ENCODE measurements at regions not wholly inside any gene's neighbourhood (a gene's known extent, or its start where the extent isn't known, plus 50 kb on each side); places are given as distances from the start of the nearest gene placed in this dataset.

DNA sequence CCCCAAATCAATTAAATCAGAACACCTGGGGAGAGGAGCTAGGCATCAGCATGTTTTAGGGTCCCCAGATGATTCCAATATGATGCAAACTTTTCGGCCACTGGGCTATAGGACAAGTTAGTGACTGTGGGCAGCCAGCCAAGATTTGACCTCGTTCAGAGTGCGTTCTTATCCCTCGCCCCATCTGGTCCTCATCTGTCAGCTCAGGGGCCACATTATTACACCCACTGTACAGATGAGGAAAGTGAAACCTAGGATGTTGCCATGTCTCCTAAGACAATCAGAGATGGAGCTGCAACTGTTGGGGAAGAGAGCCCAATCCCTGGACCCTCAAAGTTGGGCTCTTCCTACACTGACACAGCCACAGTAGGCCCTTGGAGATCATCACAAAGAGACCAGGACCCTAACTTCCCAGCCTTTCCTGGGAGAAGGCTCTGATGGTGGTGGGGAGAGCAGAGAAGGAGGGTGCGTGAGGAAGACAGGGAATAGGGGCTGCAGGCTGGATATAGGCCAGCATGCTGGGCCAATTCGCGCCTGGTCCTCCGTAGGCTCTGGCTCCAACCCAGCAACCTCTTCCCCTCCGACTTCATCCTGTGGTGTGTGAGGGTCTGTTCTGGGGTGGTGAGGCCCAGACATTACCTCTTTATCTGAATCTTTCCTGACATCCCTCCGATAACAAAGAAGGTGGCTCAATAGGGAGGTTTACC lies 109.4 kb upstream of the ZMIZ1 start:
- no peak for DNase-seq

DNA sequence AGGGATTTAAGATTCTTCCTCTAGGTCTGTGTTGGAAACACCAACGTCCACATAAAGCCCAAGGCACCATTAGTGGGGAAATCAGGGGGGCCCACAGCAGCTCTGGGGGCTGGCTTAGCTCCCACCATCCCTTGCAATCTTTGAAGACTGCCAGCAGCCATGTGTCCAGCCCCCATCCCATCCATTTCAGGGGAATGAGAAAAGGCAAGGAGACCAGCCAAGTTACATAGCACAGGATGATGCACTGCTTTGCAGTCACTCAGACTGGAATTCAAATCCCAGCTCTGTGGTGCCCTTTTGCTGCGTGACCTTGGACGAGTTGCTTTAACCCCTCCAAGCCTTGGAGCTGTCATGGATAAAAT lies 108.9 kb upstream of the ZMIZ1 start:
- no peak for DNase-seq

DNA sequence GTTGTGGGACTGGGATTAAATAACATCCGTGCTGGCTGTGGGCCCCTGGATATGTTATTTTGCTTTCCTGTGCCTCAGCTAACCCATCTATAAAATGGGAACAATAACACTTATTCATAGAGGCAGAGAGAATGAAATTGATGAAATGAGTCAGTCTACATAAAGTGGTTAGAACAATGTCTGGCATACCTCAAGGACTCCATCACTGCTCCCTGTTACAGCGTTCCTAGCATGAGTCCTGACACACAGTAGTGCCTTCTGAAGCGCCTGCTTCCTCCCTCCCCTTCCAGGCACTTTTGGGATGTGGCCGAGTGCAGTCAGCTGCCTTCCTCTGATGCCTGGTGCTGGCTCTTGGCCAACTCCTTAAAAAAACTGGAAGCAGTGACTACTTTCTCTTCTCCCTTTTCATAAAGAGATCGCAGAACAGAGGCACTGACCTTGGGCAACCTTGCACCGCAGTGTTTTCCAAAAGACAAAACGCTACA lies 108.4 kb upstream of the ZMIZ1 start:
- DNase-seq = no peak

DNA sequence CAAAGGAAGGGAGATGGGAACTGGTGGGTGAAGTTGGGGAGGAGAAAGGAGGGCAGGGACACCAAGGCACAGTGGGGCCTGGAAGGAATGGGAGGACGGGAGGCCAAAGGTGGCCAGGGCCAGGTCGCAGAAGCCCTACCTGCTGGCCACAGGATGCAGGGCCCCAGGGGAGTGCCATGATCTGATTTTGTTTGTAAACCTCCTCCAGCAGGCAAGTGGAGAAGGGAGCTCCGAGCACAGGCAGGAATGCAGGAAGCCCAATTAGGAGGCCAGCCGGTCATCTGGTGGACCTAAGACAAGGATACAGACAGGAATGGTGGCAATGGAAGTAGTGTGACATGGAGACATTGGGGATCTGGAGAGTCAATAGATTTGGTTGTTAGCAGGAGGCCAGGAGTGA lies 107.0 kb upstream of the ZMIZ1 start:
- DNase-seq = no peak

DNA sequence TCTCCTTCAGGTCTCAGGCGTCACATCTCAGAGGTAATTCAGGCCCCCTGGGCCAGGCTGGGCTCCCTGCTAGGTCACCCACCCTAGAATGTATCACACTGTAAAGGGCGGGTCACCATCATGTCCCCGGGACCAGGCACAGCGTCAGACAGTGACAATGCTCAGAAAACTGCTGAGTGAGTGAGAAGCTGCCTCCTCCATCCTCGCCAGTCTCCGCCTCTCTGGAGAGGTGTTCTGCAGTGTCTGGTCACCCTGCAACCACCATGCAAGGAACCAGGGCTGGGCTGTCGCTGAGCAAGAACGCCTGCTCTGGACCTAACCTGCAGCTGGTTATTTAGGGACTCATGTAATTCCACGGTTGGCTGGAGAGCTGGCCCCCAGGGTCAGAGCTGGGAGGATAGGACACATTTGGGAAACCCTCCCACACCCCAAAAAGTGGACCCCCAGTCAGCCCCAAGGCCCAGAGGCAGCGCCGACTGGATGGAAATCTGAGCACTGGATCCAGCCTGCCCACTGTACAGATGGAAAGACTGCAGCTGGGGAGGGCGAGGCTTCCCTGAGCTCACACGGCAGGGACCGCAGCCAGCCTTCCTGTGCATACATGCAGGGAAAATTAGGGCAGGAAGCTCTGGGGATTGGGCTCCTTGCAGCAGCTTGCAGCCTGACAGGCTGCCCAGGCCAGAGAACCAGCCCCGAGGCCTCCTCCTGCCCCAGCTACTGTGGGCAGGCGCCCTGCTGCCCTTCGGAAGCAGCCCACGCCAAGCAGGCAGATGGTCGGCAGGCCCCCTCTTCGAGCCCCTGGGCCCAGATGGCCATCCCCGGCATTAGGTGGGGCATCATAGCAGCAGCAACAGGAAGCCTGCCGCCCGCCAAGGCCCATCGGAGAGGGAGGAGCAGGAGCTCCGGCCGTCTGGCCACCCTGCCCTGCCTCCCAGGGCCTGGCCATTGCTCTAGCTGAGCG lies 105.4 kb upstream of the ZMIZ1 start:
- DNase-seq = no peak

DNA sequence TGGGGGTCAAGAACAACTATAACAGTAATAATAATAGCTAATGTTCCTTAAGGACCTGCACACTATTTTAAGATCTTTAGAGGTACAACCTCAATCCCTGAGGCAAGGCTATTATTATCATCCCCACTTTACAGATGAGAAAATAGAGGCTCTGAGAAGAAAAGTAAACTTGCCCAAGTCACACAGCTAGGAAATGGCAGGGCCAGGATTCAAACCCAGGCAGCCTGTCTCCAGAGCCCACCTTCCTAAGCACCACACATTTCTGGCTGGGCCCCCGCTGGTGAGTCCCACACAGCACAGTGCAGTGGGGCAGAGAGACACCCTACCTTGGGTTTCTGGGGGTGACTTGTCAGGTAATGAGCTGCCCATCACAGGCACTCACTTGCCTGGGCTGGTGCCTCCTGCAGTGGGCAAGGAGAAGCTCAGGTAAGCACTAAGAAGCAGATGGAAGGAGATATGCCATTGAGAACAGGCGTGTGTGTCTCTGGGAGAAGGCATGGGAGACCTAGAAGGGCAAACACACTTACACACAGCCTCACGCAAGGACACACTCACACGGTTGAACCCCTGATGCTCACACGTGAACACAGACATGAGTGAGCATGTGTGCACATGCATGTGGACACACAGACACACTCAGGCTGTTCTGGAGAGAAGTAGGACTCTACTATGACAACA lies 104.4 kb upstream of the ZMIZ1 start:
- DNase-seq = no peak

DNA sequence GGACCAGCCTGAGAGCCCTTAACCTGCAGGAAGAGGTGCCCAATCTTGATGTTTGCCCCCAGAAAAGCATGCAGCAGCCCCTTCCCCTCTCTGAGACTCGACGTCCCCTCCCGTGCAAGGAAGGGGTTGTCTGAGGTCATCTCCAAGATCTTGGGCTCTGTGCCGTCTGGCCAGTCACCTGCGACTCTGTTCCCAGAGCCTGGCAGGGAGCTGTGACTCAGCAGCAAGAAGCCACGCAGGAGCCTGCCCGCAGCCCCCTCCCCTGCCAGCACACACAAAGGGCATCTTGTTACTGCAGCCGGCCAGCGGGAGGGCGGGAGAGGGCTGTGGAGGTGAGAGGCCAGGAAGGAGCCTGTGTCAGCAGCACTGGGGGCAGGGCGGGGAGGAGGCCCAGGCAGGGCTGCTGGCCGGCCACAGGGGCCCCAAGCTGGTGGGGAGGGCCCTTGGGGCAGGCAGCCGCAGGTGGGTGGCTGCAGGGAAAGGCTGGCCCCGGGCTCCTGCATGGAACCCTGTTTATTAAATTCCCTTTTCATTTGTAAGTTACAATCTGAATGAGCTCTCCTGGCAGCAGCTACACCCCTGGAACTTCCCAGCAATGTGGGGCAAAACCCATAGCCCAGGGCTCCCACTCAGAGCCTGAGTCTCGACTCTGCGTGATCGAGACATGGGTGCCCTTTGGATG lies 103.7 kb upstream of the ZMIZ1 start:
- DNase-seq = no peak

DNA sequence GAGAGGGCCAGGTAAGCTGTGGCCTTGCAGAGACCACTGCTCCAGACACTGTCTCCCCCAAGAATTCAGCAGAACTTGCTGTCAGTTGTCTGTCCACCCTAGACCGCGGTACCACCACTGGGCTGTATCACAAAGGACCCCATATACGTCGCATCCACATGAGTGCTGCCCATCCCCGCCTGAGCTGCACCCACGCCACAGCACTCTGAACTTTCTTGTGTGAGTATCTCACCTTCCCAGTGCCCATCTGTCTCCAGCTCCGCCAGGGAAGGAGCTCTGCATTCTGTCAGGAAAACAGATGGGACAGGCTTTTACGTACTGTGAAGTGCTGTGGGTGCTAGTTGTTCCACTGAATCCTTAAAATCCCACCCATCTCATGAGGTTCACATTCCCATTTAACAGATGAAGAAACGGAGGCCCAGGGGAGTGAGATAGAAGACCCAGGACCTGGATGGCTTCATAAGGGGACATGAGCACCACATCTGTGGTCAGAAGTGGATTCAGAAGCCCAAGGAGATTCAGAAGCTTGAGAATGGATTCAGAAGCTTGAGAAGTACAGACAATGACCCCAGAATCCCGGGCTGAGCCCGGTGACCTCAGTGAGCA lies 102.5 kb upstream of the ZMIZ1 start:
- no peak for DNase-seq

DNA sequence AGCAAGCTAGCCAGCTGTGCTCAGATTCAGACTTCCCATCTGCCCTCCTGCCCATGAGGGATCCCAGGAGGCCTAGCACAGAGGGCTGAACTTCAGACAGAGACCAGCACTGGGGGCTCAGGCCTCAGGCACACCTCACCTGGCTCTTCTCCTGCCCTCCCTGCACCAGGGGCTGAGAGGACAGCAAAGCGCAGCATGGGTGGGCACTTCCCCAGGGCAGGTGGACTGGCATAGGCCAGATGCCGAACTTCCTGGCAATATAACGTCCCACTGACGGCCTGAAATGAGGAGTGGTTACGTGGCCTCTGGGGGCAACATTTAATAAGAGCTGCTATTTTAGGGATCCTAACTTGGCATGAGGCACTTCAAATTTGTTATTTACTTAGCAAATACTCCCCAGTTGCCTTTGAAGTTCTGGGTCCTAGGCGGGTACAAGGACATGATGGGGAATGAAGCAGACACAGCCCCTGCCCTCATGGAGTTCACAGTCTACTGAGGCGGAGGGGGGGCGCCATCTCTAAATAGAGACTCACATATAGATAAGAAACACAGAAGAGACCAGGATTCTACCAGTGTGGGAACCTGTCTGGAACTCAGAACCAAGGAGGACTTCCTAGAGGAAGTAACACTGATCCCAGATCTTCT lies 101.8 kb upstream of the ZMIZ1 start:
- no peak for DNase-seq

DNA sequence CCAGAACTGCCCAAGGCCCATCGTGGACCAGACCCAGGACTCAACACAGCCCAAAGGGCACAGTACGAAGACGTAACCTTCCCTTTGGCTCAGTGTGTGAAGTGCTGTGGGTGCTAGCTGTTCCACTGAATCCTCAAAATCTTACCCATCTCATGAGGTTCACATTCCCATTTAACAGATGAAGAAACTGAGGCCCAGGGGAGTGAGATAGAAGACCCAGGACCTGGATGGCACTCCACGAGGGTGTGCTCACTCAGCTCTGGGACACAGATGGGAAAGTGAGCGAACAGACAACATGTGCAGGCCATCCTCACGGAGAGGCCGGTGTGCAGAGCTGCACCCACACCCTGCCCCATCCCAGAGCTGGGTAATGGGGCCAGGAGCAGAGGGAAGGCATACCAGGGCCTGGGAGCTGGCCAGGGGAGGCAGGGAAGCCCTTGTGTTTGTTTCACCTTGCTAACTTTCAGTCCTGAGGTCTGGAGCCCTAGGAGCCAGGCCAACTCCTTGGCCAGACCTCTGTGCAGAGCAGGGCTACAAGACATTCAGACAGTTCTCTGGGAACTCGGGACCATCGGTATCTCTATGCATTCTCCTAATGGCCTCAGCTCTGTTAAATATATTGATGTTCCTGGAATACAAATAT lies 100.3 kb upstream of the ZMIZ1 start:
- no peak for DNase-seq

DNA sequence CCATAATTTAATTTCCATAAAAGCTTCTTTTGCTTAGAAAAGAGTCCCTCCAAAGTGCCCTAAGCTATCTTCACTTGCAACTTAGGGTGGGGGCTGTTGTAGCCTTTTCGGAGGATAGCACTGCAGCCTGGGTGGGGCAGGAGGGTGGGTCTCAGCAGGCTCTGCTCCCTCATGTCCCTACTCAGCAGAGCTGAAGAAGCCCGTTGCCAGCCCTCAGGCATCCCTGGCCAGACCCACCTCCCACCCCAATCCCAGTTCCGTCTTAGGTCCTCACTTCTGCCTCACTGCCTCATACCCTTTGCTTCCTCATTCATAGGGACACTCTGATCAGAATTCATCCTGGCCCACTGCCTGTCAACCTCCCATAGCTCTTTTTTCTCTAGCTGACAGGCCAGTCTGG lies 99.8 kb upstream of the ZMIZ1 start:
- DNase-seq = no peak

DNA sequence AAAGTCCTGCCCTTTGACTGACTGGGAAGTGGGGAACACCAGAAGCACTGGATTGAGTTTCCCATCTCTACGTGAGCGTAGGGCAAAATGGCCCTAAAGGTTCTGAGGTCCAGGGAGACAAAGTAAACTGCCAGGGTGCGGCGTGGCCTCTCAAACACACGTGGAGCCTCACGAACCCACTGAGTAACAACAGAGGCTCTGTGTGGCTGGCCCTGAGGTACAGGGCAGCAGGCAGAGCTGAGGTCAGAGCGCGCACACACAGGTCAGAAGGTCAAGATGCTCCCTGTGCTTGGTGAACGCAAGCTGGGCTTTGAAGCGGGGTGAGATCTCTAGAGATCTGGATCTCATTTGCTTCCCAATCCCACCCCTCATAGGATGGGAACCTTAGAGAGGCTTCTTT lies 99.0 kb upstream of the ZMIZ1 start:
- DNase-seq = no peak

DNA sequence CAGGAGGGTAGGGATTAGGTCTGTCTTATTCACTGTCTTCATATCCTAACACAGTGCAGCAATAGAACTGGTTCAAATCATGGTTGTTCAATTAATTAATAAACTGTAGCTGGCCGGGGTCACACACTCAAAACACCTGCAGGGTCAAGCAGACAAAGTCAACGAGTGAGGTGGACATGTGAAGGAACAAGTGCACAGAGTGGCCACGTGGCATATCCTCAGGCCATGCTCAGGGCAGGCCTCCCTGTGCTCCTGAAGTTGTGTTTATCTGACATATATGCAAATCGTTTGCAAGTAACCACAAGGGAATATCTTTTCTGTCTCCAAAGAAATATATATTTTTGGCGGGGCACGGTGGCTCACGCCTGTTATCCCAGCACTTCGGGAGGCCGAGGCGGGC lies 98.5 kb upstream of the ZMIZ1 start:
- DNase-seq = no peak

DNA sequence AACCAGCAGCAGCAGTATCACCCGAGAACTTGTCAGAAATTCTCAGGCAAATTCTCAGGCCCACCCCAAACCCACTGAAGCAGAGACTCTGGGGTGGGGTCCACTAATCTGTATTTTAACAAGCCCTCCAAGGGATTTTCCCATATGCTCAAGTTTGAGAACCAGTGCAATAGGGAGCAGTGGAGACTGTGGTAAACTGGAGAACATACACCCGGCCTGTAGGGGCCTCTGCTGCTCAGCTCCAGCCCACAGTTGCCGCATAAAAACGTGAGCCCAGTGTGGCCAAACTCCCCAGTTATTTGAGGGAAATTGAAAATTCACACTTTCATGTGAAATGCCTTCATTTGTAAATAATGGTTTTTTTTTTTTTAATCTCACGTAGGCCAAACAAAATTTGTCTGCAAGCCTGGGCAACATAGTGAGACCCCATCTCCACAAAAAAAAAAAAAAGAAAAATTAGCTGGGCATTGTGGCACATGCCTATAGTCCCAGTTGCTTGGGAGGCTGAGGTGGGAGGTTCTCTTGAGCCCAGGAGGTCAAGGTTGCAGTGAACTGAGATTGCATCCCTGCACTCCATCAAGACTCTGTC lies 97.6 kb upstream of the ZMIZ1 start:
- DNase-seq = no peak

DNA sequence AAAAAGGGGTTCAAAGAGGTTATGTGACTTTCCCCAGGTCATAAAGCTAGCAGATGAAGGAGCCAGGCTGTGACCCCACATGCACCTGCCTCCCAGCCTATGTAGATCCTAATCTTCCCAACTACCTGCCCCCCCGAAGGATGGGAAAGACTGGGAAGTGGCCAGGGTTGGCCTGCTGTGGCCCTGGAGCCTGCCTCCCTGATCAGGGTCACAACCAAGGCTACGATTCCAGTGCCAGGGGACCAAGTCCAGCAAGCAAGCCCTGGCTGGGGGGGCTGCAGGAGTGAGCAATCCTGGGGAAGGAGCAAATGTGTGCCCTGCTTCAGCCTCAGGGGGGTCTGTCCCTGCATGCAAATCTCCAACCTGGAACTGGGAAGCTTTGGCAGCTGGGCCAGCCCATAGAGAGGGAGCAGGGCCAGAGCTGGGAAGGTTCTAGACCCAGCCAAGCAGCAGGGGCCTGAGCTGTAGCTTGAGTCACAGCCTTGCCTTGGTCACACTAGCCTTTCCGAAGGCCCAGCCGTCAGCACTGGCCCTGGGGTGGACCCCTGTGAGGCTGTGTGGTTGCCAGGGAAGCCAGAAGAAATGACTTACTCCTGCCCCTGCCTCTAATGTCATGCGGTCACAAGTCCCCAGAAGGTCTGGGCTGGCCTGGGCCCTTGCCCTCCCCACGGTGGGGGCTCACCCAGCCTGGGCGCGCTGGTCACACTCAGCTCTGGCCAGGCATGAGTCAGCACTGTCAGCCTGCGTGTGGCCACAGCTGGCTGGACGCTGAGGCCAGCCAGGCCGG lies 96.4 kb upstream of the ZMIZ1 start:
- no peak for DNase-seq

DNA sequence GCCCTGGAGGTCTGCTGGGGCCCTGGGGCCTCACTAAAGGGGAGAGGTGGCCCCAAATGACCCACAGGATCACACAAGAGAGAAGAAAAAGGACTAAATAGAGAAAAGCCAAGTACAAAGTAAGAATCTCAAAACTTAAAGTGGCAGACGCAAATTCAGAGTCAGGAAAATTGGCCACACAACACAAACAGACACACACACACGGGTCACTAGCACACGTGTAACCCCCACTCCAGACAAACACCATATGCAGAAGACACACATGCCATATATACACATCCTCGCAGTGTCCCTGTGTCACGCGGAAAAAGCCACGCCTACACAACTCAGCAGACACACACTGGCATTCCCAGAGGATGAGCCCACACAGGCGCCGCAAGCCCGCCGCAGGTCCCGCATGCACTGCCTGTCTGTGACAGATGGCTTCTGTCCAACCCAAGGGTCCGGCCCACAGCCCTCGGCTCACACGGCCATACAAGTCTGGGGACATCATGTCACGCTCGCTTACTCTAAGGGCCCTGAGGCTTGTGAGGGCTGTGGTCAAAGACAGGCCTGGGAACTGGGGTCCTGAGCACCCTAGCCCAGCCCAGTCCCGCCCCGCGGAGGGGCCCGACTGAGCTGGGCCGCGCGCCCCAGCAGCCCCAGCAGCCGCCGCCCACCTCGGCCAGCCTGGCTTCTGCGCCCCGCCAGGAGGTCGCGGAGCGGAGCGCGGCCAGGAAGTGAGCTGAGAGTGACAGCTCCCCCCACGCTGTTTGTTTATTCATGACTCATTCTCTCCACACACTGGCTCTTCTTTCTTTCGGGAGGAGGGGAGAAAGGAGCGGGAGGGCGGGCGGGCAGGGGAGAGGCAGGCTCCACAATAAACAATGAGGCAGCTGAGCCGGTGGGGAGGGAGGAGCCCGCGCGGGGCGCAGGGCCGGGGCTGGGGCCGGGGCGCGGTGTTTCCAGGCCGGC lies 95.5 kb upstream of the ZMIZ1 start:
- peak; percentile 66 for DNase-seq

DNA sequence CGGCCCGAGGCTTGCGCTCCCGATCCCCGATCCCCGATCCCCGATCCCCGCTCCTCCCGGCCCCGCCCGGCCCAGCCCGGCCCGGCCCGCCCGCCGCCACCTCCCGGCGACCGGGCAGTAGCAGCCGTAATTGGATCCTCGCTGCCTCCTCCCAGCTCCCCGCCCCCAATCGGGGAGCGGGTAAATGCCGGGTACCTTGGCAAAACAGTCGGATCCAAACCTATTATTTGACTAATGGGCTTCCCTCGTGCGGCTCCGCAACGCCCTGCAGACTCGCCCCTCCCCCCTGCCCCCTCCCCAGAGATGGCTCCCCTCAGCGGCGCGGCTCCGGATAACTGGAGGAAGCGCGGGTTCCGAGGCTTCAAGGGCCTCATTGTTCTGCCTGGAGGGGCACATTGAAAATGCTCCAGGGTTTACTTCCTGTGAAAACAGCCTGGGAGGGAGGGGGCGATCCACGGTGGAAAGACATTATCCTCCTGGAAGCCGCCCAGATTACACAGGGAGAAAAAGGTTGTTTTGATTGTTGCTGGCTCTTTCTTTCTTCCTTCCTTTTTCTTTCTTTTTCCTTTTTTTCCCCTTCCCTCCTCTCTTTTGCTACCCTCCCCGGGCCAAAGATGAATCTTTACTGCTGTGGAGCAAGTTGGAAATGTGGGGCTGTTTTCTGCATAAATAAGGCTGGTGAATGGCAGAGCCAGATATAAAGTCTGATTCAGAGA lies 94.7 kb upstream of the ZMIZ1 start:
- no peak for DNase-seq

DNA sequence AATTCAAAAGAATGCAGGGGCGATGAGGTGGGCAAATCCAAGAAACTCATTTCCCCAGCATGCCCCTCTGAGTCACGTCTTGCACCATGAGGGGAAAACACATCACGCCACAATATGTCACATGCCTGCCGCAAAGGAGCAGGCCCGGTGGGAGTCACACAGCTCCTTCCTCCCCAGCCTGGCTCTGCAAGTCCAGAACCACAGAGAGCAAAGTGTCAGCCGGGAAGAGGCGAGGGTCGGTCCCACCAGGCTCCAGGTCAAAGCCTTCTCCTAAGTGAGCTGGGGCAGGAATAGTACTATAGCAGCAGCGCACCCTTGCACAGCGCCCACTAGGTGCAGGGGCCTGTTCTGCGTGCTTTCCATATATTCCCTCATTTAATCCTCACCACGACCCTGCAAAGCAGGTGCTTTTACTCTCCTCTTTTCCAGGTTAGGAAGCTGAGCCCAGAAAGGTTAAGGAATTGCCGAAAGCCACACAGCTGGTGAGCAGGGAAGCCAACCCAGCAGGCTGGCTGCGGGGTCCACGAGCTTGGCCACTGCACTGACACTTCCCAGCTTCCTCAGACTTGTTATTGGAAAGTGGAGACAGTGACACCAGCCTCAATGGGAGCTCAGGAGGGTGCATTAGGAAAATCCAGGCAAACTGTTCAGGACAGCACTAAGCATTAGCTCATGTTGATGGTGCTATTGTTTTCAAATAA lies 94.0 kb upstream of the ZMIZ1 start:
- DNase-seq = peak; percentile 23
